Activated CD8-positive, alpha-beta memory T cell treated with anti-CD3 and anti-CD28 coated beads, Interleukin-2, amount 10 ng/mL, durations not matched to agents 7 days and 5 days (primary cell): ENCODE measurements at regions not wholly inside any gene's neighbourhood (a gene's known extent, or its start where the extent isn't known, plus 50 kb on each side); places are given as distances from the start of the nearest gene placed in this dataset.

ENCODE experiments used
- ATAC-seq: fragments of 150-1000 bp; cut with Tn5 transposase; one replicate; pipeline ENCODE4 v1.10.0; 2021; ENCODE audit warnings: moderate library complexity
- CTCF ChIA-PET: fragments of 350-600 bp; sonication (Branson Sonifier 250); formaldehyde crosslinking; loops from one replicate; lab custom pipeline; 2021; ENCODE audit warnings: antibody characterized with exemption; lab: Charles Lee
- DNase-seq: peaks from one replicate; pipeline ENCODE4 v3.0.0-alpha.2; 2020
- H3K27ac Mint-ChIP-seq: one replicate; pipeline ENCODE4 v1.8.0; 2021; ENCODE audit warnings: mild to moderate bottlenecking, mixed read lengths
- H3K27me3 Mint-ChIP-seq: one replicate; pipeline ENCODE4 v1.8.0; 2021; ENCODE audit warnings: mixed read lengths
- H3K36me3 Mint-ChIP-seq: one replicate; pipeline ENCODE4 v1.8.0; 2021; ENCODE audit warnings: mild to moderate bottlenecking, mixed read lengths
- H3K4me1 Mint-ChIP-seq: one replicate; pipeline ENCODE4 v1.8.0; 2021; ENCODE audit warnings: mixed read lengths
- H3K4me3 Mint-ChIP-seq: one replicate; pipeline ENCODE4 v1.8.0; 2021; ENCODE audit warnings: mild to moderate bottlenecking, moderate library complexity, mixed read lengths
- H3K9me3 Mint-ChIP-seq: one replicate; pipeline ENCODE4 v1.8.0; 2022; ENCODE audit warnings: low read depth, mixed read lengths

DNA sequence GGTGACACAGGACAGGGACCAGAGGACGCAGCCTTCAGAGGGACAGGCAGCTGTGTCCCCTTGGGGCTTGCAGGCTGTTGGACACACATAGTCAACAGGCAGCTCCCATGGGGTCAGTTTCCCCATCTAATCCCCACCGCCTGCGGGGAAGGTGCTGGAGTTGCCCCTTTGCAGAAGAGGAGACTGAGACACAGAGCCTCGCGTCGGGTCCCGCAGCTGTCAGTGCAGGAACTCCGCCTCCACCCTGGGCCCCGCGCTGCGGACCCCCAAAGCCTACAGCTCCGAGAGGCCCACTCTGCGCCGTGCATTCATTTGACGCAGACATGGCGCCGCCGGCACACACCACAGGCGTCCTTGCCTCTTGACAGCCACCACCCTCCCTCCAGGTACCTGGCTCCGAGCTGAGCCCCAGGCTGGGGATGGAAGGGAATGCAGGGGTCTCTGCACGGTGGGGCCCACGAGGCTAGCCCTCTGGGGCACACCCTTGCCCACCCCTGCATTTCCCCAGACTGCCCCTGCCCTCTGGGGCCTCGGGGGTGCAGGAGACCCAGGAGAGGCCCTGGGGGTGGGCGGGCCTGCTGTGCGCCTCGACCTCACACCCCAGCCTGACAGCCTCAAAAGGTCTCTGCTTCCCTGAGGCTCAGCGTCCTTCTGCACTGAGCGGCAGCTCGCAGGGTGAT is 88.5 kb upstream of the ACTRT2 start:
- no peak for DNase-seq
- H3K27me3 Mint-ChIP-seq, result no peaks in the 10 kb centered on the region
- peaks cover 1% of the 10 kb centered on the region for H3K9me3 Mint-ChIP-seq
- no peaks in the 10 kb centered on the region for H3K36me3 Mint-ChIP-seq
- no peaks in the 10 kb centered on the region for H3K4me1 Mint-ChIP-seq
- CTCF ChIA-PET, result interaction anchor here (1.1 kb wide), 1 partner anchor 11 kb away, joined by 3 read pairs; no protein-coding TSS in a partner anchor
- H3K4me3 Mint-ChIP-seq, result no peak overlapping the region
- ATAC-seq, result no peak
- H3K27ac Mint-ChIP-seq, result no peak overlapping the region

DNA sequence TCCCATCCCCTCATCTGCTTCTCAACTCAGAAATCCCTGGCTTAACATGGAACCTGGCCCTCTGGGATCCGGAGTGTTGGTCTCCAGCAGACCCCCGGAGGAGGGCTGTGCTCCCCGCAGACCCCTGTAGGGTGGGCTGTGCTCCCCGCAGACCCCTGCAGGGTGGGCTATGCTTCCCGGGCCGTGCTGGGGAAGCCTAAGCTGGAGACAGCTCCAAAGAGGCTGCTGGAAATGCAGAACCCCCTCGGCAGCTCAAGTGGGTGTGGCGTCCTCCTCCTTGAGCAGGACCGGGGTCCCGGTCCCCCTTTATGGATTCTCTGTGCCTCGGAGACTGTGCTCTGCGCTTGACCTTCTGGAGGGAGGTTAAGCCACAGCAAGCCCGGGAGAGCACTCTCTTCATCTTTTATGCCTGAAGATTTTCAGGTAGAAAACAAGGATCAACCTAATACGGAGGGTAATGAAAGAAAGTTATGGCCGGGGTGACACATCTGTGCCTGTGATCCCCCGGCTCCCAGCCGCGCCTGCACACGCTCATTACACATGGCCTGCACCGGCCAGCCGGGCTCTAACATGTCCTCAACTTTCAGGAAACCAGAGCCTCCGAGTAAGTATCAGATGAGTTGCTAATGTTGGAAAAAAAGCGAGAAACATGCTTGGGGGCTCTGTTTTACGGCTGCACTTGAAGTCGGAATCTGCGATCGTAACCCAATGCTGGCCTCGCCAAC is 87.7 kb upstream of the ACTRT2 start:
- Mint-ChIP-seq H3K27ac (no peak overlapping the region), H3K4me1 (no peaks in the 10 kb centered on the region), H3K9me3 (peaks cover 7% of the 10 kb centered on the region), H3K36me3 (no peaks in the 10 kb centered on the region), H3K4me3 (no peak overlapping the region), H3K27me3 (no peaks in the 10 kb centered on the region)
- DNase-seq (no peak), ATAC-seq (no peak)
- CTCF ChIA-PET, result no interaction called here

DNA sequence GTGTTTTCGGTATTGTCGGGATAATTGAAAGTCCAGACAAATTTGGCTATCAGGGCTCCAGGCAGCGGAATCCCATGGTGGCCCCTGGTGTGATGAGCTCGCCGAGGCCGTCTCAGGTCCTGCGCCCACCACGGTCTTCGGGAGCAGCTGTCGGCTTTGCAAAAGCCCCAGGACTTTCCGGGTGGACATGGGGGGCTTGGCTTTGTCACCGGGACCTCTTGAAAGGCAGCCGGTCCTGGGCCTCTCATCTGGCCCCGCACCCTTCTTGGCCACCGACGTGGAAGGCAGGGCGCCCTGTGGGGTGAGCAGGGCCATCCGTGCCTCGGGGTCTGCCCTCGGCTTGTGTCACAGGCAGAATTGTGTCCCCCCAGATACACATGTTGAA is 87.1 kb upstream of the ACTRT2 start:
- H3K4me1 Mint-ChIP-seq, result no peaks in the 10 kb centered on the region
- H3K36me3 Mint-ChIP-seq, result no peaks in the 10 kb centered on the region
- H3K9me3 Mint-ChIP-seq, result peaks cover 7% of the 10 kb centered on the region
- no peaks in the 10 kb centered on the region for H3K27me3 Mint-ChIP-seq
- ATAC-seq (no peak), DNase-seq (no peak)
- CTCF ChIA-PET, result no interaction called here
- H3K27ac Mint-ChIP-seq, result no peak overlapping the region
- H3K4me3 Mint-ChIP-seq, result no peak overlapping the region

DNA sequence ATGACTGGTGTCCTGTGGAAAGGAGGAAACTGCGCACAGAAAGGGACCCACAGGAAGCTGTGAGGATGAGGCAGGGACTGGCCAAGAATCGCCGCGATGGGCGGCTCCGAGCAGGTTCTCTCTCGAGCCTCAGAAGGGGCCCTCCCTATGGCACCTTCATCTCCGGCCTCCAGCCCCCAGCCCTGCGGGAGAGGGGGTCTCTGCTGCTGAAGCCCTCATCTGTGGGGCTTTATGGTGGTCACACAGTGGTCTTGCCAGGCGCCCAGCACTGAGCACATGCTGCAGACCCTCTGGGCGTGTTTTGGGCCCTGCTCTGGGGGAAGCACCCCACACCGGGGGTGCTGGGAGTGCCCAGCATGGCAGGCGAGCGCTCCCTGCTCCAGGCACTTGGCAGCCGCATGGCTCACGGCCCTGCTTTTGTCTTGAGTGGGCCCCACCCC is 86.6 kb upstream of the ACTRT2 start:
- CTCF ChIA-PET, result no interaction called here
- Mint-ChIP-seq H3K27me3 (no peaks in the 10 kb centered on the region), H3K4me1 (no peaks in the 10 kb centered on the region), H3K27ac (no peak overlapping the region), H3K36me3 (no peaks in the 10 kb centered on the region), H3K9me3 (peaks cover 7% of the 10 kb centered on the region), H3K4me3 (no peak overlapping the region)
- no peak for ATAC-seq
- DNase-seq, result no peak

DNA sequence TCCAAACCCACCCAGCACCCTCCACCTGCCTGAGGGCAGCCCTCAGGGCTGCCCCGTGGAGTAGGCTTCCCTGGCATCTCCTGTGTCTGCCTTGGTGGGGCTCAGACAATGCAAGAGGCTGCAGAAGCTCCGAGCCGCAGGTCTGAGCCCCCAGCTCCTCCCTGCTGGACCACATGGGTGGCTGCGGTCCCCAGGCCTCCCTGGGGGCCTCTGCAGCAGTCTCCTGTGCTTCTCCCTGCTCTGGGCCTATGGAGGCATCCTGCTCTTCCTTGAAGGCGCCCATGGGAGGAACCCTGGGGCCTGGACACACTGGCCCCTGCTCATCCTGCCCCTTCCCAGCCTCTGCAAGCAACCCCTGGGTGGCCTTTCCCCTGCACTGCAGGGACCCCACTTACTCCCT is 86.1 kb upstream of the ACTRT2 start:
- H3K4me3 Mint-ChIP-seq, result no peak overlapping the region
- CTCF ChIA-PET, result no interaction called here
- H3K27me3 Mint-ChIP-seq, result no peaks in the 10 kb centered on the region
- H3K36me3 Mint-ChIP-seq, result no peaks in the 10 kb centered on the region
- ATAC-seq, result no peak
- peaks cover 7% of the 10 kb centered on the region for H3K9me3 Mint-ChIP-seq
- no peak for DNase-seq
- H3K4me1 Mint-ChIP-seq, result no peaks in the 10 kb centered on the region
- H3K27ac Mint-ChIP-seq, result no peak overlapping the region

DNA sequence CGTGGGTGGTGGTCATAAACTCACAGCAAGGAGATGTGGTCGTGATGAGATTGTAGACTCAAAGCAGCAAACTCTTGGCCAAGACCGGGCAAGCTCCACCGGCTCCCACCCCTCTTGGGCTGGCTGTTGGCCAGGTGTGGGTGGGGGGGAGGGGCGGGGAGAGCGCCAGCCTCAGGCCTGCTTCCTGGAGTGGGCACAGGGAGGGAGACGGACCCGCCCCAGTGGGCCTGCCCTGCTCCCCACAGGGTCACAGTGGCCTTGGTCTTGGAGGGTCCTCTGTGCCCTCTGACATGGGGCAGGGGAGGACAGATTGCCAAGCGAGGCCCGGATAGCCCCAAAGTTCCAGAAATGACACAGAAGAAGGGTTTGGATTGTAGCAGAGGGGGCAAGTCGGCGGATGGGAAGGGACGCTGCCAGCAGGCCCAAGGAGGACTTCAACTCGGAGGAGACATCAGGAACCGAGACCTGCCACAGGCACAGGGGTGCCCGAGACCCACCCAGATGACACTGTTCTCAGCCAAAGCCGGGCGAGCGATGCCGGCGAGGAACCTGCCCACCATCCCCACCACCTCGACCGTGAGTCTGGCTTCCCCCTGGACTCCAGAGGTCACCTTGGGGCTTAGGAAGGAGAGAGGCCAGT is 85.4 kb upstream of the ACTRT2 start:
- Mint-ChIP-seq H3K27me3 (no peaks in the 10 kb centered on the region), H3K27ac (no peak overlapping the region), H3K36me3 (no peaks in the 10 kb centered on the region), H3K4me1 (no peaks in the 10 kb centered on the region), H3K4me3 (no peak overlapping the region), H3K9me3 (peaks cover 7% of the 10 kb centered on the region)
- DNase-seq, result no peak
- CTCF ChIA-PET, result no interaction called here
- ATAC-seq, result no peak

DNA sequence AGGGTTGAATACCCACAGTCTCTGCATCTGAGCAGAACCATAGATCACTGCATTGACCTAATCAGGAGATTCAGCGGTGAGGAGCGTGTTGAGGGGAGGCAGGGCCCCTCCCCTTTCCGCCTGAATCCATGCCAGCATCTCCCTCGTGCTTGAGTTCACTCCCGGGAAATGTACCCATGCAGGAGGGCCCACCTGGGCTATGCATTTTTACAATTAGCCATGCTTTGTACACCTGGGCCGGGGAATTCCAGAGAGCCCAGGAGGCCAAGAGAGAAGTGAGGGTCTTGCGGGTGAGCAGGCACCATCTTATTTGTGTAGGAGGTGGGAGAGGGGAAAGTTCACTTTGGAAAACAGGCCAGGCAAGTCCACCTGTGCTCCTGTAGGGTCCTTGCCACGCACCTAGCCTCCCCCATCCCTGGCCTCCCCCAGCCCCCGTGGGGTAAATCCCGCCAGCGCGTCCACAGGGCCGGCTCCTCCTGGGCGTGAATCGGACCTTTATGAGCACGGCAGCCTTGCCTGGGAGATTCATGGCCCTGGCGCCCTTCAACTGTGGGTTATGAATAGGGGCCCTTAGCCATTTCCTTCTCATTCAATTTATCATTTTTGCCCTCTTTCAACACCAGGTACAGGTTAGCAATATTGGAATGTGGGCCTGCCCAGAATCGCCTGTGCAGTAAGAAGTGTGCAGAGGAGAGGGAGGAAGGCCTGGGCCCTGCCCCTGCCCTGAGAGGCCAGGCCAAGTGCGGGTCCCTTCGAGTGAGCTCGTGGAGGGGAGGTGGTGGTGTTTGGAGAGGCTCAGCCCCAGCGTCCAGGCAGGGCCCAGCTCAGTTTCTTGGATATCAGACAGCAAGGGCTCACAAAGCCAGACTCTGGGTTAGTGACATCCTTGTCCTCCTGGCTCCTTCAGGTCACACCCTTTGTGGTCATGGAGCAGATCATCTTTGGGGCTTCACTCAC is 84.4 kb upstream of the ACTRT2 start:
- no peak for DNase-seq
- no peaks in the 10 kb centered on the region for H3K36me3 Mint-ChIP-seq
- no peaks in the 10 kb centered on the region for H3K27me3 Mint-ChIP-seq
- no peak for ATAC-seq
- H3K27ac Mint-ChIP-seq, result no peak overlapping the region
- H3K4me3 Mint-ChIP-seq, result no peak overlapping the region
- H3K9me3 Mint-ChIP-seq, result peaks cover 9% of the 10 kb centered on the region
- CTCF ChIA-PET, result no interaction called here
- H3K4me1 Mint-ChIP-seq, result no peaks in the 10 kb centered on the region

DNA sequence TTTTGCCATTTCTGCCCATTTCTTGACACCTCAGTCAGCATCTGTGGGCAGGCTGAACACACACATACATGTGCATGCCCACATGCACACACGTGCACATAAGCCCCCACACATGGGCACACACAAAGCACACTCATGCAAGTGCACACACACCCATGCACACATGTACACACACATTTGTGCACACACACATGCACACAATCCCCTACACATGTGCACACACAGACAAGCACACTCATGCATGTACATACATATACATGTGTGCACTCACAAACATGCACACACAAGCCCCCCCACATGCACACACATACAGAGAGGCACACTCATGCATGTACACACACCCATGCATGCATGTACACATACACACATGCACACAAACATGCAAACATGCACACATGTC is 83.5 kb upstream of the ACTRT2 start:
- DNase-seq (no peak), ATAC-seq (no peak)
- Mint-ChIP-seq H3K36me3 (no peaks in the 10 kb centered on the region), H3K9me3 (peaks cover 9% of the 10 kb centered on the region), H3K4me3 (no peak overlapping the region), H3K27ac (no peak overlapping the region), H3K4me1 (no peaks in the 10 kb centered on the region), H3K27me3 (no peaks in the 10 kb centered on the region)
- CTCF ChIA-PET, result no interaction called here

DNA sequence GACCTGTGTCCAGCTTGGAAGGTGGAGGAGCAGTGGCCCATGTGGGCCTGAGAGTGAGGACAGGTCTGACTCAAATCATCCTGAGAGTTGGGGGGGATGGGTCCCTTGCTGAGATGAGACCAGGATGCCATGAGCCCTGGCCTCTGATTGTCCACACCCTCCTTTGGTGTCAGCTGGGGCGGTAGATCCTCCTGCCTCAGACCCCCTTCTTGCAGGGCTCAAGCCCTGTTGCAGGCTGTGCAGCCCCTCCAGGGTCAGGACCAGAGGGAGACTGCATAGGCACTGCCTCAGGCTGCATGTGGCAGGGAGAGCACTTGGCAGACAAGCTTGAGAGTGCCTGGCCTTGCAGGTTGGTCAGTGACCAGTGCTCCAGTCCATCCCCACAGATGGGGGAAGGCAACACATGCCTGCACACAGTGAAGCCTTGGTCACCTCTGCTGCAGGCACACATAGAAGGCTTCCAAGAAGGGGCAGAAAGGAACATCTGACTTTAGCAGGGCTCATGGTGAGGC is 82.2 kb upstream of the ACTRT2 start:
- Mint-ChIP-seq H3K27me3 (no peaks in the 10 kb centered on the region), H3K27ac (no peak overlapping the region), H3K36me3 (no peaks in the 10 kb centered on the region), H3K9me3 (peaks cover 9% of the 10 kb centered on the region), H3K4me3 (no peak overlapping the region), H3K4me1 (no peaks in the 10 kb centered on the region)
- ATAC-seq (no peak), DNase-seq (no peak)
- CTCF ChIA-PET, result no interaction called here

DNA sequence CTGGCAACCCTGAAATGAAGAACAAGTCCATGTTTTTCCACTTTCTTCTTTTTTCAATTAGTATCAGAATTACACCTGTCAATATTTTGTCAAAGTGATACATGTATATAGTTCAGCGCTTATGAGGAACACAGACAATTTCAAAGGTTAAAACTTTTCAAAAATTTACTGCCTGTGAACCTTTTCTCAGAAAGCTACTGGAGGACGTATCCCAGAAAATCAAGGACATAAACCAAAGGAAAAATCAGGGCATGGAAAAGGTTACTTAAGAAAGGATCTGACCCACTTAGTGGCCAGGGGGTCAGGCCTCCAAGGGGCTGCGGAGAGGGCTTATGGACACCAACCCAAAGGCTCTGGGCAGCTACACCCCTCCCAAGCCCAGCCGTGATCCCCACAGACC is 81.1 kb upstream of the ACTRT2 start:
- DNase-seq, result no peak
- Mint-ChIP-seq H3K27ac (no peak overlapping the region), H3K4me1 (no peaks in the 10 kb centered on the region), H3K4me3 (no peak overlapping the region), H3K36me3 (no peaks in the 10 kb centered on the region), H3K9me3 (peaks cover 9% of the 10 kb centered on the region), H3K27me3 (no peaks in the 10 kb centered on the region)
- CTCF ChIA-PET, result no interaction called here
- no peak for ATAC-seq

DNA sequence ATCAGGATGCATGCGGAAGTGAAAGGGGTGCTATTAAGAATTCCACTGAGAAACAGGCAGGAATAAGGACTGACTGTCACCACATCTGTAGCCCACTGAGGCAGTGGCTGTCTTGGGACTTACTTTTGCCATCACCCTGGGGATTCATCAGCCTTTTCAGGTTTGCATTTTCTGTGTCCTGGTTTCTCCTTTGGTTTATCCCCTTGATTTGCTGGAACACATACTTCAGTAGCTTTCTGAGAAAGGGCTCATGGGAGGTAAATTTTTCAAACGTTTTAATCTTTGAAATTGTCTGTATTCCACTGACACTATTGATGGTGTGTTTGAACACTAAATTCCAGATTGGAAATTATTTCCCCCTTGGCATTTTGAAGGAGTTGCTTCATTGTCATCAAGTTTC is 80.2 kb upstream of the ACTRT2 start:
- peaks cover 9% of the 10 kb centered on the region for H3K9me3 Mint-ChIP-seq
- H3K4me3 Mint-ChIP-seq, result no peak overlapping the region
- ATAC-seq (no peak), DNase-seq (no peak)
- CTCF ChIA-PET, result no interaction called here
- H3K36me3 Mint-ChIP-seq, result no peaks in the 10 kb centered on the region
- H3K27me3 Mint-ChIP-seq, result no peaks in the 10 kb centered on the region
- no peaks in the 10 kb centered on the region for H3K4me1 Mint-ChIP-seq
- no peak overlapping the region for H3K27ac Mint-ChIP-seq

DNA sequence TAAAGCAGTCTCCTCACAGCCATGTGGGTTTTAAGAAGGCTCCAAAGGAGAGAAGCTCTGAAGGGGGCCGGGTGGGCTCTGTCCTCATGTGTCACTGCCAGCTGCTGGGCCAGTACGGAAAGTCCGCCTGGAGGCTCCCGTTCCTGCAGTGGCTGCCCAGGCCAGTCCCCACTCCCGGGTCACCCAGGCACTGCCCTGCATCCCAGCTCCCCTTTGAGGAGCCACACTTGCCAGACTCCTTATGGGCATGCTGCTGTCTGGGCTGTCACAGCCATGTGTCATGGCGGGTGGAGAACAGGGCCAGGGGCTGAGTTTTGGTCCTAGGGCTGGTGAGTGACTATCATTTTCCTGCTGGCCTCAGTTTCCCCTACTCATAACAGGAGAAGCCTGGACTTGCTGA is 79.4 kb upstream of the ACTRT2 start:
- H3K27ac Mint-ChIP-seq, result no peak overlapping the region
- no peak overlapping the region for H3K4me3 Mint-ChIP-seq
- CTCF ChIA-PET, result no interaction called here

DNA sequence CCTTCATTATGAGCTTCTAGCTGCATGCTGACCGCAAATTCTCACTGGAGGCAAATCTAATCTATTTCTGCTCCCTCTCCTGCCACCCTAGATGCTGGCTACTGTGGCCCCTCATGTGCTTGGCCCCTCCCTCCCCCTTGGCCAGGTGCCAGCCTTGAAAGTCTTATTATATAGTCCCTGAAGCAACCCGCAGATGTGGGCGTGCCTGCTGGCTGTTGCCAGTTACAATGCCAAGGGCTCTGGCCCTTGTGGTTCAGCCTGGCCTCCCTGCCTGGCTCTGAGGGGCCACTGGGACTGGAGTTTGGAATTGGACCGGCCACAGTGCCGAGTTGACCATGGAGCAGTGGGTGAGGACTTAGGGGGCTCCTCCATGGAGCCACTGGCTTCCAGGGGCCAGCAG is 78.9 kb upstream of the ACTRT2 start:
- Mint-ChIP-seq H3K36me3 (no peaks in the 10 kb centered on the region), H3K4me1 (no peaks in the 10 kb centered on the region), H3K9me3 (peaks cover 9% of the 10 kb centered on the region), H3K4me3 (no peak overlapping the region), H3K27me3 (no peaks in the 10 kb centered on the region), H3K27ac (no peak overlapping the region)
- CTCF ChIA-PET, result no interaction called here
- ATAC-seq, result no peak
- no peak for DNase-seq

More for the DNA sequence above, 79.4 kb upstream of the ACTRT2 start:
- ATAC-seq (no peak), DNase-seq (no peak)
- H3K36me3 Mint-ChIP-seq, result no peaks in the 10 kb centered on the region
- H3K9me3 Mint-ChIP-seq, result peaks cover 9% of the 10 kb centered on the region
- no peaks in the 10 kb centered on the region for H3K27me3 Mint-ChIP-seq
- H3K4me1 Mint-ChIP-seq, result no peaks in the 10 kb centered on the region
